Osteocyte (in vitro differentiated cells): ENCODE measurements at regions not wholly inside any gene's neighbourhood (a gene's known extent, or its start where the extent isn't known, plus 50 kb on each side); places are given as distances from the start of the nearest gene placed in this dataset.

Experiments used
- DNase-seq: peaks from one replicate; pipeline ENCODE4 v3.0.0; 2021; ENCODE audit warnings: mixed read lengths; ENCODE audit not compliant: unreplicated experiment; ENCODE audit errors: extremely low spot score
- H3K27ac Mint-ChIP-seq: one replicate; pipeline ENCODE4 v1.8.0; 2021; ENCODE audit warnings: mild to moderate bottlenecking, mixed read lengths; ENCODE audit not compliant: unreplicated experiment
- H3K27me3 Mint-ChIP-seq: one replicate; pipeline ENCODE4 v1.8.0; 2021; ENCODE audit warnings: mixed read lengths; ENCODE audit not compliant: unreplicated experiment
- H3K36me3 Mint-ChIP-seq: one replicate; pipeline ENCODE4 v1.8.0; 2021; ENCODE audit warnings: mixed read lengths; ENCODE audit not compliant: unreplicated experiment
- H3K4me1 Mint-ChIP-seq: one replicate; pipeline ENCODE4 v1.8.0; 2021; ENCODE audit warnings: mixed read lengths; ENCODE audit not compliant: unreplicated experiment
- H3K4me3 Mint-ChIP-seq: one replicate; pipeline ENCODE4 v1.8.0; 2021; ENCODE audit warnings: mild to moderate bottlenecking, moderate library complexity, mixed read lengths; ENCODE audit not compliant: unreplicated experiment
- H3K9me3 Mint-ChIP-seq: one replicate; pipeline ENCODE4 v1.8.0; 2021; ENCODE audit warnings: mixed read lengths; ENCODE audit not compliant: unreplicated experiment
- CTCF ChIP-seq: fragments of 200-600 bp; sonication (generic); IDR thresholded peaks from 2 replicates; pipeline ENCODE4 v1.5.0; 2021; ENCODE audit warnings: antibody characterized with exemption, mild to moderate bottlenecking, moderate library complexity

GRCh38 chr3:110973263-110973895, 98.2 kb upstream of the NECTIN3 start:
- H3K4me3 Mint-ChIP-seq: no peak overlapping the region
- no peak for TF ChIP-seq CTCF
- H3K27me3 Mint-ChIP-seq: no peaks in the 10 kb centered on the region
- H3K27ac Mint-ChIP-seq: no peak overlapping the region
- DNase-seq: no peak
- H3K9me3 Mint-ChIP-seq: peaks cover 19% of the 10 kb centered on the region
- H3K36me3 Mint-ChIP-seq: peaks cover 4% of the 10 kb centered on the region
- peaks cover 2% of the 10 kb centered on the region for H3K4me1 Mint-ChIP-seq

DNA sequence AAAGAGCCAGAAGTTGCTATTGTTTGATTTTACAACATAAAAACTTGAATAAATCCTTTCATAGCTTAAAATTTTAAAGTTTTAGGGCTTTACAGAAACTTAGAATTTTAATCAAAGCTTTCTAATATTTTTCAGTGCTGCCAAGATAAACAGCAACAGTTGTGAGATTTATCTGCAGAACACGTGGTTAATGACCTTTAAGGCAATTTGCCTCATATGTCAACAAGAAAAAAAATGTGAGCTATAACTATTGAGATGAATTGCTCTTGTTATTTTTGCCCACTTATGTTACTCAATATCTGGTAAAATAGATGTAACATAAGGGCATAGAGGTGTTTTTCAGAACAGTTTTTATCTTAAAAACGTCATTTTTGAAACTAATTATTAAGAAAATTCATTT, 96.7 kb upstream of the NECTIN3 start:
- no peak for DNase-seq
- H3K9me3 Mint-ChIP-seq: peaks cover 11% of the 10 kb centered on the region

GRCh38 chr3:110984456-110985250, 87.0 kb upstream of the NECTIN3 start:
- Mint-ChIP-seq H3K4me3 (no peak overlapping the region), H3K4me1 (no peaks in the 10 kb centered on the region), H3K27ac (no peak overlapping the region), H3K36me3 (peaks cover 4% of the 10 kb centered on the region), H3K9me3 (peaks cover 42% of the 10 kb centered on the region), H3K27me3 (no peaks in the 10 kb centered on the region)
- no peak for DNase-seq
- TF ChIP-seq CTCF: no peak

More for the DNA sequence above, 96.7 kb upstream of the NECTIN3 start:
- no peak overlapping the region for H3K4me3 Mint-ChIP-seq
- H3K27me3 Mint-ChIP-seq: no peaks in the 10 kb centered on the region
- no peak overlapping the region for H3K27ac Mint-ChIP-seq
- TF ChIP-seq CTCF: no peak
- peaks cover 2% of the 10 kb centered on the region for H3K4me1 Mint-ChIP-seq
- H3K36me3 Mint-ChIP-seq: no peaks in the 10 kb centered on the region

GRCh38 chr3:110989446-110989845, 82.2 kb upstream of the NECTIN3 start:
- Mint-ChIP-seq H3K27me3 (no peaks in the 10 kb centered on the region), H3K9me3 (peaks cover 41% of the 10 kb centered on the region)

More at GRCh38 chr3:110989446-110989845, 82.2 kb upstream of the NECTIN3 start:
- H3K4me3 Mint-ChIP-seq: no peak overlapping the region
- H3K4me1 Mint-ChIP-seq: no peaks in the 10 kb centered on the region
- no peak for DNase-seq
- no peak overlapping the region for H3K27ac Mint-ChIP-seq
- H3K36me3 Mint-ChIP-seq: peaks cover 6% of the 10 kb centered on the region
- TF ChIP-seq CTCF: no peak
